Stimulated activated CD4-positive, alpha-beta T cell treated with anti-CD3 and anti-CD28 coated beads, Interleukin-4, amount 100 ng/mL, for 4 hours (primary cell): ENCODE measurements at regions not wholly inside any gene's neighbourhood (a gene's known extent, or its start where the extent isn't known, plus 50 kb on each side); places are given as distances from the start of the nearest gene placed in this dataset.
"Not testable (repeated sequence)": the region's sequence is repeated elsewhere in the genome, so short reads cannot be mapped to it uniquely, and the experiment has no call there.

Experiments
- DNase-seq, 2 experiments: peaks; one replicate each; pipeline ENCODE4 v3.0.0-alpha.2; 2020

GRCh38 chr5:106290841-106291240 lies 1379.9 kb downstream of the EFNA5 start:
- DNase-seq: no peak

- no peak for DNase-seq
These were observed 1381.8 kb downstream of the EFNA5 start for GRCh38 chr5:106288979-106289378.

GRCh38 chr5:106277540-106278096 lies 1393.1 kb downstream of the EFNA5 start:
- DNase-seq: no peak

- no peak for DNase-seq
These were observed 1401.4 kb downstream of the EFNA5 start for GRCh38 chr5:106269252-106269843.

GRCh38 chr5:106267256-106267655 lies 1403.5 kb downstream of the EFNA5 start:
- no peak for DNase-seq

- no peak for DNase-seq
These were observed 1408.3 kb downstream of the EFNA5 start for GRCh38 chr5:106262395-106262794.

GRCh38 chr5:106259431-106260090 lies 1411.2 kb downstream of the EFNA5 start:
- DNase-seq: not testable (repeated sequence)

GRCh38 chr5:106258591-106259125 lies 1412.1 kb downstream of the EFNA5 start:
- no peak for DNase-seq

- DNase-seq: no peak
These were observed 1416.0 kb downstream of the EFNA5 start for GRCh38 chr5:106254784-106255183.

- DNase-seq: not testable (repeated sequence)
These were observed 1424.5 kb downstream of the EFNA5 start for GRCh38 chr5:106246044-106246745.

- DNase-seq: no peak
These were observed 1429.3 kb downstream of the EFNA5 start for GRCh38 chr5:106241409-106241808.

- DNase-seq: no peak
These were observed 1464.7 kb downstream of the EFNA5 start for GRCh38 chr5:106205916-106206571.

GRCh38 chr5:106202035-106202434 lies 1468.7 kb downstream of the EFNA5 start:
- DNase-seq: no peak

GRCh38 chr5:106200971-106201370 lies 1469.8 kb downstream of the EFNA5 start:
- no peak for DNase-seq

- DNase-seq: no peak
These were observed 1474.9 kb downstream of the EFNA5 start for GRCh38 chr5:106195679-106196474.

- DNase-seq: no peak
These were observed 1481.5 kb downstream of the EFNA5 start for GRCh38 chr5:106189121-106189809.

GRCh38 chr5:106185661-106186081 lies 1485.1 kb downstream of the EFNA5 start:
- DNase-seq: no peak

- DNase-seq: no peak
These were observed 1495.8 kb downstream of the EFNA5 start for GRCh38 chr5:106174903-106175302.

GRCh38 chr5:106172681-106173532 lies 1497.8 kb downstream of the EFNA5 start:
- no peak for DNase-seq

- no peak for DNase-seq
These were observed 1499.0 kb downstream of the EFNA5 start for GRCh38 chr5:106171708-106172107.

- no peak for DNase-seq
These were observed 1499.6 kb downstream of the EFNA5 start for GRCh38 chr5:106171132-106171531.
